Calu3 (cell line): ENCODE measurements at regions not wholly inside any gene's neighbourhood (a gene's known extent, or its start where the extent isn't known, plus 50 kb on each side); places are given as distances from the start of the nearest gene placed in this dataset.

ENCODE experiments used
- BruUV-seq: library from RNA; stranded (reverse); fragments of 400-500 nt; replicated peaks from 2 replicates; lab custom pipeline; 2021; lab: Mats Ljungman, UMichigan
- CTCF ChIA-PET: fragments of 300-600 bp; sonication (Branson Sonifier 250); formaldehyde crosslinking; loops from one replicate; lab custom pipeline; 2022; ENCODE audit warnings: antibody characterized with exemption; lab: Charles Lee
- DNase-seq: peaks from one replicate; pipeline ENCODE4 v3.0.0; 2022
- H3K27ac Mint-ChIP-seq: one replicate; pipeline ENCODE4 v1.8.0; 2022; ENCODE audit warnings: mixed read lengths; ENCODE audit not compliant: unreplicated experiment
- H3K27me3 Mint-ChIP-seq: one replicate; pipeline ENCODE4 v1.8.0; 2022; ENCODE audit warnings: mixed read lengths; ENCODE audit not compliant: unreplicated experiment
- H3K36me3 Mint-ChIP-seq: one replicate; pipeline ENCODE4 v1.8.0; 2022; ENCODE audit warnings: mild to moderate bottlenecking, moderate library complexity, mixed read lengths; ENCODE audit not compliant: insufficient read depth, unreplicated experiment
- H3K4me1 Mint-ChIP-seq: one replicate; pipeline ENCODE4 v1.8.0; 2022; ENCODE audit warnings: mild to moderate bottlenecking, low read depth, mixed read lengths; ENCODE audit not compliant: unreplicated experiment
- H3K4me3 Mint-ChIP-seq: one replicate; pipeline ENCODE4 v1.8.0; 2022; ENCODE audit warnings: mild to moderate bottlenecking, low read depth, moderate library complexity, mixed read lengths; ENCODE audit not compliant: unreplicated experiment
- H3K9me3 Mint-ChIP-seq: one replicate; pipeline ENCODE4 v1.8.0; 2022; ENCODE audit warnings: low read depth, mixed read lengths; ENCODE audit not compliant: unreplicated experiment
- intact Hi-C: fragments of 100-400 bp; cut with micrococcal nuclease; formaldehyde crosslinking; loops from one replicate; pipeline ENCODE4 v1.10.0; 2022; ENCODE audit not compliant: unreplicated experiment
- TF ChIP-seq, protein P1 (sequence below): fragments of 200-600 bp; IDR thresholded peaks from one replicate; pipeline ENCODE4 v1.8.0; 2022; ENCODE audit warnings: antibody characterized with exemption; ENCODE audit not compliant: unreplicated experiment

DNA sequence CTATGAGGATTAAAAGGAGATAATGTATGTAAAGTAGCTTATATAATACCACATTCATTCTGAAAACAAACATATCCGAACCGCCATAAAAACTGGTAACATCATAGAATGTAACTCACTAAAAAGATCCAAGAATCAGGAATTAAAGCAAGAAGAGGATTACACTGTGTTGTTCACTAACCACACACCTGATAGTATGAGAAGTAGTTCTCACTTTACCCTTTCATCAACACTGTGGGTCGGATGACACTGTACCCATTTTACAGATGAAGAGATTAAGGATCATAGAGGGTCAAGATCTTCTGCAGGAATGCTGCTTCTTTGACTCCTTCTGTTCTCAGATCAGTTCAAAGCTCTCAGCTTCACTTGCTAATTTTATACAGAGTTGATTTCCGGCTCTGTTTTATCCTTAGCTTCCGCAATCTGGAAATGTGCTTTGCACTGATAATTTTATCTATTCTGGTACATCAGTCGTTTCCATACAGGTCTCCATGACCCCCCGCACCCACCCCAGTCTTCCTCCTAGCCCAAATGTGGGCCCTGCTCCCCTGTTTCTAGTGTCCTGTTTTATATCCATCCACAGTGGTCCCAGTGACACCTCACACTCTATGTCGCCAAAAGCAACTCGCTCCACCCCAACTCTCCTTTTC lies 288.6 kb upstream of the CCL2 start:
- Mint-ChIP-seq H3K36me3 (no peaks in the 10 kb centered on the region), H3K9me3 (no peaks in the 10 kb centered on the region), H3K27me3 (peaks cover 13% of the 10 kb centered on the region), H3K27ac (no peak overlapping the region), H3K4me1 (no peaks in the 10 kb centered on the region), H3K4me3 (no peak overlapping the region)
- CTCF ChIA-PET = no interaction called here
- DNase-seq = no peak
- TF ChIP-seq, protein P1, sequence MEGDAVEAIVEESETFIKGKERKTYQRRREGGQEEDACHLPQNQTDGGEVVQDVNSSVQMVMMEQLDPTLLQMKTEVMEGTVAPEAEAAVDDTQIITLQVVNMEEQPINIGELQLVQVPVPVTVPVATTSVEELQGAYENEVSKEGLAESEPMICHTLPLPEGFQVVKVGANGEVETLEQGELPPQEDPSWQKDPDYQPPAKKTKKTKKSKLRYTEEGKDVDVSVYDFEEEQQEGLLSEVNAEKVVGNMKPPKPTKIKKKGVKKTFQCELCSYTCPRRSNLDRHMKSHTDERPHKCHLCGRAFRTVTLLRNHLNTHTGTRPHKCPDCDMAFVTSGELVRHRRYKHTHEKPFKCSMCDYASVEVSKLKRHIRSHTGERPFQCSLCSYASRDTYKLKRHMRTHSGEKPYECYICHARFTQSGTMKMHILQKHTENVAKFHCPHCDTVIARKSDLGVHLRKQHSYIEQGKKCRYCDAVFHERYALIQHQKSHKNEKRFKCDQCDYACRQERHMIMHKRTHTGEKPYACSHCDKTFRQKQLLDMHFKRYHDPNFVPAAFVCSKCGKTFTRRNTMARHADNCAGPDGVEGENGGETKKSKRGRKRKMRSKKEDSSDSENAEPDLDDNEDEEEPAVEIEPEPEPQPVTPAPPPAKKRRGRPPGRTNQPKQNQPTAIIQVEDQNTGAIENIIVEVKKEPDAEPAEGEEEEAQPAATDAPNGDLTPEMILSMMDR = no peak
- BruUV-seq = no TSS peak
- intact Hi-C loops = no loop called here

DNA sequence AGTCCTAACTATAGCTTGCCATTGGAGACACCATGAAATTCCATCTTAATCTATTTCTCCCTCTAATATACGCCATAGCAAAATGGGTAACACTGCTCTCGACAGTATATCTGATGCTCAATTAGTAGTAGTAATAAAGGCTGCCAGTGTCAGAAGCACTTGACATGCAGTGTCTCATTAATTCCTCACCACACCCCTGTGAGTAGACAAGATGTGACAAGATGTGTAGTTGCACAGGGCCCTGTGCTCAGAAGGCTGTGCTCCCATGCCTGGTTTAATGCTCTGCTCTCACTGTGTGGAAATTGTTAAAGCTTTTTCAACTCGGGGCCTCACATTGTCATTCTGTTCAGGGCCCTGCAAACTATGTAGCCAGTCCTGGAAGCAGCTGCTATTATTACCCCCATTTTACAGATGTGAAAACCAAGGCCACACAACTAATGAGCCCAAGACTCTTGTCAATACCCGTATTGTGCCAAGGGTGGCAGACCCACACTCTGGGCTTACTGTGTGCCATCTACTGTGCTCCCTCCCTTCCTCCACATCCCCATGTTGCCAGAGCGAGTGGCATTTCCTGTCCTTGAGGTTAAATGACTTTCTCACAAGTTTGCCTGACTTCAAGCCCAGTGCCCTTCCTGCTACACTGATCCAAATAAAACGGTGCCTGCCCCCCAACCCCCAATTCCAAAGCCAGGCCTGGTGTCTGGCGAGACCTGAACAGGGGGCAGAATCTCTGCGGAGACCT lies 287.3 kb upstream of the CCL2 start:
- H3K9me3 Mint-ChIP-seq = no peaks in the 10 kb centered on the region
- no peaks in the 10 kb centered on the region for H3K4me1 Mint-ChIP-seq
- no peak overlapping the region for H3K4me3 Mint-ChIP-seq
- no TSS peak for BruUV-seq
- H3K27ac Mint-ChIP-seq = no peak overlapping the region
- no peaks in the 10 kb centered on the region for H3K36me3 Mint-ChIP-seq
- peaks cover 16% of the 10 kb centered on the region for H3K27me3 Mint-ChIP-seq
- TF ChIP-seq, protein P1 = no peak
- no peak for DNase-seq
- intact Hi-C loops = no loop called here
- CTCF ChIA-PET = no interaction called here

DNA sequence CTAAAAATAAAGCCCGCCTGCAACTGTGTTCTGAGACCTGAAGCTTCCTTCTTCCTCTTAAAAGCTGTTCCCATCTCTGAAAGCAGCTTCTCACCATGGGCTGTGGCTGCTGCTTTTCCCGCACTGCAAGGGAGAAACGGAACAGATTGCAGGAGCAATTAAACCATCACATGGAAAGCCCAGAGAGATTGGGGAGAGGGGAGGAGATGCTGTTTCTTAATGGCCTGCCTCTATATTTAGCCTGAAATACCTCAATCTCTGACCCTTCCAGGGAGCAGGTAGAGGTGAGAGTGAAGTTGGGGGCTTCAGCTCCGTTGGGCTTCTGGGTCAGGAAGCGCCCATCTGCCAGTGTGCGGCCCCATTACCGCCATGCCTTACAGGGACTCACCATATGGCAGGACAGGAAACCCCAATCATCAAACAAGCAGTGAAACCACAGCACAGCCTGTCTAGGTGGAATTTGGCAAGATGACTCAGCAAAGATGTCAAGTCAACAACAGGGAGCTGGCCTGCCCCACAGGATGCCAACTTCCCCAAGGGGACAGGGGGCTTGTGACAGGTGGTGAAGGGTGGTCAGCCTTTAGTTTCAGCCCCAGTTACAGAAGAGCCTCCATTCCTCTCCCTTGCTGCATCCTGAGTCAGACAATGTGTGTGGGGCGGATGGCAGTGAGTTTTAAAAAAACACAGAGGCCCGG lies 286.6 kb upstream of the CCL2 start:
- H3K27ac Mint-ChIP-seq = no peak overlapping the region
- no peaks in the 10 kb centered on the region for H3K36me3 Mint-ChIP-seq
- CTCF ChIA-PET = no interaction called here

DNA sequence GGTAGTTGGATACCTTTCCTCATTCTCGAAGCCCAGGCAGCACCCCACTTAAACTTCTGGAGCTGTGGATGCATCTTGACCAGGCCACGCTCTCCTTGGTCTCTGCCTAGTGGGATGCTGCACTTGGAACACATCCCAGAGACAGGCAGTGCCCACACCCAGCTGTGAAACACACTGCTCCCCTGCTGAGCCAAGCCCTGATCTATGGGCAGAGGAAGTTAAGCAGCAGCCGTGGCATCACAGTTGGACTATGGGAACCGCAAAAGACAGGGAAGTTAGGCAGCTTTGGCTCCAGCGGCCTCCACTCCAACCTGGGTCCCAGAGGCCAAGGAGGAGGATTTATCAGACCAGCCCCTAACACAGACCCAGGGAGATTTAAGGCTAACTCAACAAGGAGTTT lies 284.8 kb upstream of the CCL2 start:
- Mint-ChIP-seq H3K27ac (no peak overlapping the region), H3K36me3 (no peaks in the 10 kb centered on the region), H3K4me3 (no peak overlapping the region), H3K27me3 (peaks cover 41% of the 10 kb centered on the region), H3K4me1 (no peaks in the 10 kb centered on the region), H3K9me3 (no peaks in the 10 kb centered on the region)
- intact Hi-C loops = no loop called here
- DNase-seq = no peak
- BruUV-seq = no TSS peak
- CTCF ChIA-PET = no interaction called here
- TF ChIP-seq, protein P1 = no peak

More for the DNA sequence above, 286.6 kb upstream of the CCL2 start:
- Mint-ChIP-seq H3K4me1 (no peaks in the 10 kb centered on the region), H3K27me3 (peaks cover 24% of the 10 kb centered on the region), H3K4me3 (no peak overlapping the region), H3K9me3 (no peaks in the 10 kb centered on the region)
- intact Hi-C loops = no loop called here
- no peak for DNase-seq
- BruUV-seq = no TSS peak
- TF ChIP-seq, protein P1 = no peak
